ENCODE measurements at regions not wholly inside any gene's neighbourhood (a gene's known extent, or its start where the extent isn't known, plus 50 kb on each side); places are given as distances from the start of the nearest gene placed in this dataset.

- TF ChIP-seq, protein P1, sequence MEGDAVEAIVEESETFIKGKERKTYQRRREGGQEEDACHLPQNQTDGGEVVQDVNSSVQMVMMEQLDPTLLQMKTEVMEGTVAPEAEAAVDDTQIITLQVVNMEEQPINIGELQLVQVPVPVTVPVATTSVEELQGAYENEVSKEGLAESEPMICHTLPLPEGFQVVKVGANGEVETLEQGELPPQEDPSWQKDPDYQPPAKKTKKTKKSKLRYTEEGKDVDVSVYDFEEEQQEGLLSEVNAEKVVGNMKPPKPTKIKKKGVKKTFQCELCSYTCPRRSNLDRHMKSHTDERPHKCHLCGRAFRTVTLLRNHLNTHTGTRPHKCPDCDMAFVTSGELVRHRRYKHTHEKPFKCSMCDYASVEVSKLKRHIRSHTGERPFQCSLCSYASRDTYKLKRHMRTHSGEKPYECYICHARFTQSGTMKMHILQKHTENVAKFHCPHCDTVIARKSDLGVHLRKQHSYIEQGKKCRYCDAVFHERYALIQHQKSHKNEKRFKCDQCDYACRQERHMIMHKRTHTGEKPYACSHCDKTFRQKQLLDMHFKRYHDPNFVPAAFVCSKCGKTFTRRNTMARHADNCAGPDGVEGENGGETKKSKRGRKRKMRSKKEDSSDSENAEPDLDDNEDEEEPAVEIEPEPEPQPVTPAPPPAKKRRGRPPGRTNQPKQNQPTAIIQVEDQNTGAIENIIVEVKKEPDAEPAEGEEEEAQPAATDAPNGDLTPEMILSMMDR (conservative IDR thresholded peaks at IDR 0.05; ENCODE audit: low read depth, low read length) = no peak
- TF ChIP-seq EZH2 (IDR thresholded peaks at IDR 0.05; ENCODE audit: borderline replicate concordance, low read depth, low read length, poor library complexity, severe bottlenecking) = no peak
Observed at GRCh38 chr6:6886171-6886885, 221.4 kb upstream of the RREB1 start.
